ENCODE measurements at regions not wholly inside any gene's neighbourhood (a gene's known extent, or its start where the extent isn't known, plus 50 kb on each side); places are given as distances from the start of the nearest gene placed in this dataset.

DNA sequence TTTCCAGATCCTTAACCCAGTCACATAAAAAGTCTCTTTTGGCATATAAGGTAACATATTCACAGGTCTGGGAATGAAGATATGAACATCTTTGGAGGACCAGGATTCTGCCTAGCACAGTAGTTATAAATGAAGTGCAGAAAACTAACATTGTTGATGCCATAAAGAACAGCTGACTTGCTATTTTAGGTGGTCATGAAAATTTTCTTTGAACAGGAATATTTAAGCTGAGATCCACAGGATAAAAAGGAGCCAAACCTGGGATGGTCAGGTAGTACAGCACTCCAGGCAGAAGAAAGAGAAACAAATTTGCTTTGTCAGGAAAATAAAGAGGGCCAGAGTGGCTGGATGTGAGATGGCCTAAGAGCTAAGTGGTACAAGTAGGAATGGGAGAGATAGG, 80.0 kb downstream of the CENPW start:
- intact Hi-C loops (cut with DNase I), result no loop called here
- TF ChIP-seq EP300 (IDR thresholded peaks at IDR 0.05), result no peak
- no peak for TF ChIP-seq POLR2A (IDR thresholded peaks at IDR 0.05)
- TF ChIP-seq, protein P1, sequence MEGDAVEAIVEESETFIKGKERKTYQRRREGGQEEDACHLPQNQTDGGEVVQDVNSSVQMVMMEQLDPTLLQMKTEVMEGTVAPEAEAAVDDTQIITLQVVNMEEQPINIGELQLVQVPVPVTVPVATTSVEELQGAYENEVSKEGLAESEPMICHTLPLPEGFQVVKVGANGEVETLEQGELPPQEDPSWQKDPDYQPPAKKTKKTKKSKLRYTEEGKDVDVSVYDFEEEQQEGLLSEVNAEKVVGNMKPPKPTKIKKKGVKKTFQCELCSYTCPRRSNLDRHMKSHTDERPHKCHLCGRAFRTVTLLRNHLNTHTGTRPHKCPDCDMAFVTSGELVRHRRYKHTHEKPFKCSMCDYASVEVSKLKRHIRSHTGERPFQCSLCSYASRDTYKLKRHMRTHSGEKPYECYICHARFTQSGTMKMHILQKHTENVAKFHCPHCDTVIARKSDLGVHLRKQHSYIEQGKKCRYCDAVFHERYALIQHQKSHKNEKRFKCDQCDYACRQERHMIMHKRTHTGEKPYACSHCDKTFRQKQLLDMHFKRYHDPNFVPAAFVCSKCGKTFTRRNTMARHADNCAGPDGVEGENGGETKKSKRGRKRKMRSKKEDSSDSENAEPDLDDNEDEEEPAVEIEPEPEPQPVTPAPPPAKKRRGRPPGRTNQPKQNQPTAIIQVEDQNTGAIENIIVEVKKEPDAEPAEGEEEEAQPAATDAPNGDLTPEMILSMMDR (IDR thresholded peaks at IDR 0.05), result no peak
- H3K4me3 ChIP-seq, result no peak overlapping the region
- H3K4me1 ChIP-seq (ENCODE audit: insufficient read depth), result no peaks in the 10 kb centered on the region
- H3K27me3 ChIP-seq, result no peaks in the 10 kb centered on the region
- DNase-seq, result no peak
- no peaks in the 10 kb centered on the region for H3K9me3 ChIP-seq
- H3K36me3 ChIP-seq, result no peaks in the 10 kb centered on the region
- H3K27ac ChIP-seq, result no peak overlapping the region

DNA sequence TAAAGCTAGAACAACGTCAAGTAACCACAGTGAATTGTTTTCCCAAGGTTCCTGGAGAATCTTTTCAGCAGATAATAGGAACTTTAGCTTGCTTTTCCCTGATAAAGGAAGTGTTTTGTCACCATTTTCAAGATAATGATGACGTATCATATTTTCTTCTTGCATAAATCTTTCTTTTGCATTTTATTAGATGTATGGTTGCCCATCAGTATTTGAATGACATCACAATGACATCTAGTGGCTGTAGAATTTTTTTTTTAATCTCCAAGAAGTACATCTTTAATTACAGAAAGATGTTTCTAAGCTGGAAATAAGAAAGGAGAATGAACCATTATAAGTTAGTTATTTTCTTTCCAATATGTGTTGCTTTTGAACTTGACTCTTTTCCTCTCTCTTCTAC, 83.0 kb downstream of the CENPW start:
- Histone ChIP-seq H3K9me3 (no peaks in the 10 kb centered on the region), H3K4me3 (no peak overlapping the region), H3K27me3 (no peaks in the 10 kb centered on the region), H3K4me1 (ENCODE audit: insufficient read depth) (no peaks in the 10 kb centered on the region), H3K36me3 (no peaks in the 10 kb centered on the region), H3K27ac (no peak overlapping the region)
- DNase-seq, result no peak
- TF ChIP-seq EP300 (IDR thresholded peaks at IDR 0.05) (no peak), POLR2A (IDR thresholded peaks at IDR 0.05) (no peak)
- TF ChIP-seq, protein P1 (IDR thresholded peaks at IDR 0.05), result no peak
- WGBS, 3 donors, result 62 to 66% (median 64%) methylated on average over 2 of the region's 2 CpGs
- intact Hi-C loops (cut with DNase I), result no loop called here

DNA sequence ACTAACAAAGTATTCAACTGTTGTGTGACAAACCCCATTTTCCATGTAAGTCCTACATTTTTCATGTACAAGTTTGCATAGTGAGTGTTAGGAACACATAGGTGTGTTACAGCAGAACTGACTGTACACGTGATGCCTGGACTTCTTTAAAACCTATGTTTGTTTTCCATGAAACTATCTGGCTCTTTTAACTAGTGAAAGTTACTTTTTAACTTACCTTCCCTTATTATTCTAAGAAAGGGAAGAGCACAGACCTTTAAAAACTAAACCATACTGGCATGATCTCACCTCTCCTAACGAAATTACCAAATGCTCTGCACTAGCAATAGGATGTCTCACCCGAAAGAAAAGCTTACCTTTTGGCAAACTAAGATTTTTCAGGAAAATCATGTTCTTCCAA, 87.8 kb downstream of the CENPW start:
- no peaks in the 10 kb centered on the region for H3K4me1 ChIP-seq (ENCODE audit: insufficient read depth)
- no peaks in the 10 kb centered on the region for H3K36me3 ChIP-seq
- H3K4me3 ChIP-seq, result no peak overlapping the region
- no peak overlapping the region for H3K27ac ChIP-seq
- WGBS, 3 donors, result 80 to 85% (median 83%) methylated on average over 3 of the region's 3 CpGs
- TF ChIP-seq, protein P1 (IDR thresholded peaks at IDR 0.05), result no peak
- TF ChIP-seq POLR2A (IDR thresholded peaks at IDR 0.05), result no peak
- TF ChIP-seq EP300 (IDR thresholded peaks at IDR 0.05), result no peak
- no peak for DNase-seq
- no peaks in the 10 kb centered on the region for H3K27me3 ChIP-seq
- H3K9me3 ChIP-seq, result no peaks in the 10 kb centered on the region
- intact Hi-C loops (cut with DNase I), result no loop called here

DNA sequence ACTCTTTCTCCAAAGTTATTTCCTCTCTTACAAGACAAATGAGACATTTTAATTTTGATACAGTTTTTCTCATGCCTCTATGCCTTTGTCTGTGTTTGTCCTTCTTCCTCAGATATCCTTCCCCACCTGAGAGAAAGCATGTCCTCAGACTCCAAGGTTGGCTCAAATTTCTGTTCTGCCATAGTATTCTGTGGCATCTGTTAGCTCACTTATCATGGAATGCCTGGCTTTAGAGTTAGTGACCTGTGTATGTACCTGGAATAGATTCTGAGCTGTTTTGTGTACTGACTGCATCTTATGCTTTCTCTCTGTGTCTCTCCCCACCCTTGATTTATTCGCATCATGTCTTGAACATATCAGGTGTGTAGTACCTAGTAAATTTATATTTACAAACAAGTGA, 90.0 kb downstream of the CENPW start:
- WGBS, 3 donors, result 91 to 96% (median 94%) methylated on average over 1 of the region's 1 CpG
- Histone ChIP-seq H3K27me3 (no peaks in the 10 kb centered on the region), H3K27ac (no peak overlapping the region), H3K4me3 (no peak overlapping the region), H3K36me3 (no peaks in the 10 kb centered on the region), H3K4me1 (ENCODE audit: insufficient read depth) (no peaks in the 10 kb centered on the region), H3K9me3 (no peaks in the 10 kb centered on the region)
- TF ChIP-seq, protein P1 (IDR thresholded peaks at IDR 0.05), result no peak
- TF ChIP-seq POLR2A (IDR thresholded peaks at IDR 0.05) (no peak), EP300 (IDR thresholded peaks at IDR 0.05) (no peak)
- DNase-seq, result no peak
- intact Hi-C loops (cut with DNase I), result no loop called here

DNA sequence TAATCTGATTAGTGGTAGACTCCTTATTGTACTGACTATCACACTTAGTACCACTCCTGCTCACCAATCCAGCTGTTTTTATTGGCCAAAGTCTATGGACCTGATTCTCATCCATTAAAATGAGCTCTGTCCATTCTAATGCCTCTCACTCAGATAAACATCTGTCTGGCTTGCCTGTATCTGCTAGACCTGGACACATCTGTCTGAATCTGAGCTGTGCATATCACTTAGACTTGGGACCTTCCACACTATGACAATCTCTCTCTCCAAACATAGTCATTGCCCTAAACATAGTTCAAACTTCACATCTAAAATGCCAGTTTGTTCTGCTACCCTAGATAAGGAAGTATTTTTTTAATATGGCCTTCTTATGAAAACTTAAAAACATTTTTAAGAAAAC, 92.6 kb downstream of the CENPW start:
- Histone ChIP-seq H3K4me1 (ENCODE audit: insufficient read depth) (no peaks in the 10 kb centered on the region), H3K27me3 (no peaks in the 10 kb centered on the region), H3K9me3 (no peaks in the 10 kb centered on the region), H3K36me3 (no peaks in the 10 kb centered on the region), H3K27ac (no peak overlapping the region), H3K4me3 (no peak overlapping the region)
- intact Hi-C loops (cut with DNase I), result no loop called here
- TF ChIP-seq EP300 (IDR thresholded peaks at IDR 0.05), result no peak
- TF ChIP-seq, protein P1 (IDR thresholded peaks at IDR 0.05), result no peak
- no peak for TF ChIP-seq POLR2A (IDR thresholded peaks at IDR 0.05)
- DNase-seq, result no peak
